GM21723 (cell line): ENCODE measurements at regions not wholly inside any gene's neighbourhood (a gene's known extent, or its start where the extent isn't known, plus 50 kb on each side); places are given as distances from the start of the nearest gene placed in this dataset.
A peak's percentile ranks its signal among the peaks of the same experiment; 100 is the strongest.

ENCODE experiments used
- ATAC-seq: cut with Tn5 transposase; IDR thresholded peaks from one replicate; pipeline ENCODE4 v1.9.1; 2021; ENCODE audit warnings: mild to moderate bottlenecking, moderate library complexity; ENCODE audit not compliant: unreplicated experiment

DNA sequence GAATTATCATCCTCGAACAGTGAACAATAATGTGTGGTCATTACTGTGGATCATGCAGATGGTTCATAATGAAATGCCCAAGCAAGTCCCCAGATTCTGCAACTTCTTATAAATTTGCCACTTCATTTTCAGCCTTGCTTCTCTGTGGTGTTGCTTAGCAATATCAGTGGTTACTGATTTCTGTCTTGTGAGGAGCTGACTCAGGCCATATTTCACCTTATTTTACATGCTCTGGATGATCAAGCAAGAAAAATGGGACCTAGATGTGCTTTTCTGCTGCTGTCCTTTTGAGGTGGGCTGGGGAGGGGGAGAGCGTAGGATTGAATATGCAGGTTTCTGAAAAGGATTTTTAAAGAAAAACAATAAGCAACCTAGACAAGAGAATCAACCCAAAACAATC, 188.3 kb downstream of the SLC24A2 start:
- no peak for ATAC-seq

DNA sequence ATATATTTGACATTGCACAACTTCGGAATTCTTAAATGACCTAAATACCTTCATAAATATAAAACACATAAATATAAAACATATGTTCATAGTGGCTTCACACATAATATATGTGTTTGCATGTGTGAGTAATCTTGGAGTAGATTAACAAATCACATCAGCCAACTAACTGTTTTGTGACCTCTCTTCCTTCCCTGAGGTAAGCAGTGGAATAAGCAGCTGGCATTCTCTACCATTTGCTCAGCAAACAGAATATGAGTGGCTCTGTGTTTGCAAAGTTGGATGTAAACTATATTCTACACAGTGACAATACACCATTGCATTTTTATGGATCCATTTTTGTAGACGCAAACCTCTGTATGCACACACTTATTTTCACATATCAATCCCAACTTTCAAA, 189.9 kb downstream of the ACER2 start:
- ATAC-seq = no peak

DNA sequence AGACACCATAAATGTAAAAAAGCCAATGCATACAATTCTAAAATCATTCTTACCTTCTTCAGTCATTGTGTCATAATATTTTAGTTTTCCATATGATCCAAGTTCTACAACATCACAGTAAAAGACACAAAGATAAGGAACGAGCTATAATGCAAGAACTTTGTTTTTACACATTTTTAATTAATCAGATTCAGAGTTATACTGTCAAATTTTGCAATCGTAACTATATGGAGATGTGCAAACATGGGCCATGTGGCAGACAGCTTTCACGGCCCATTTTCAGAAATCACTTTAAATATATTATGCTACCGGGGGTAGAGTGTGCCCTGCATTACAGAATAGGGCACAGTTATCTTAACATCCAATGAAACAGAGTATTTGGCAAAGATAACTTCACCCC, 188.4 kb downstream of the ACER2 start:
- ATAC-seq = no peak

DNA sequence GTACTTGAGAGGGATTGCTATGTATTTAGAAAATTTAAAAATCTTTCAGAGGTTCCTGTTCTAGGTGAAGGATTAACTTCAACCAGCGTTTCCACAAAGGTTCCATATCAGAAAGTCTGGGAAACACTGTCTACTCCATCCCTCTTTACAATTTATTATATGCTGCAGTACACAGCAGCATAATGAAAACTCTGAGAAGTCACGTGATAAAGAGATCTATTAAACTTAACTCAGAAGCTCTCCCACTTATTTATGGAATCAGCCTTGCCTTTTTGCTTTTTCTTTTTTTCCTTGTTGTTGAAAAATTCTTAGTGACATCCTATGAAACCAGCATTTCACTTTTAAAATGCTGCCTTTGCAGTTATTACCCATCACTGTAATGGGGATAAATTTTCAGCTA, 186.2 kb downstream of the ACER2 start:
- ATAC-seq = no peak

DNA sequence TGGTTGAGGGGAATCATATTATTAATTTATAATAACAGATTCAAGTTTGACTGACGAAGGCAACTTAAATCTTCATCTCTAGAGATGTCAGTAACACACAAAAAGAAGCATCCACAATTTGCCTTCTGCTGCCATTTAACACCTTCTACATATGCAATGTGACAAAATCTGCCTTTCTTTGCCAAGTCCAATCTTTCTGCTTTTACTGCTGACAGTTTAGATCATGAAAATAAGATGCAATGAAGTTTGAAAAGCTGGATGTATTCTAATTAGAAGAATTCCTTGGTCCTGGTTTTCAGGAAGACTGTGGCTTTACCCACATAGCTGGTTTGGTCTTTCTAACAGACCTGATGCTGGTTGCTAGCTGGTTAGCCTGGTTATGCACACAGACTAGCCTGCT, 178.9 kb downstream of the ACER2 start:
- ATAC-seq = no peak

DNA sequence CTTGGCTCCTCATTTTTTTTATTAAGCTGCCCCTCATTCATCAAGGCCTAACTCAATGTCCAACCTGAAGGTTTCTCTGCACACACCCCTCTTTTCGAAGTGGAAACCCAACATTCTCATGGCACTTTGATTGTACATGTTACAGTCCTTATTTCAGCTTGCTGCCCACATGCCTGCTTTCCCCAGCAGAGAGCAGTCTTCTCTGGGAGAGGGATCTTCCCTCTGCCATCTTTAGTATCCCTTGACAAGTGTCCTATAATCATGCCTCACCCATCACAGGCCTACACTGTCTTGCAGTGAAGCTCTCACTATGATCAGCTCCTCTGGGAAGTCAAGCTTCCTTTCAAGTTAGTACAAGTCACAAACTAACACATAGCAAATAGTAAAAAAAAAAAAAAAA, 175.1 kb downstream of the ACER2 start:
- no peak for ATAC-seq

DNA sequence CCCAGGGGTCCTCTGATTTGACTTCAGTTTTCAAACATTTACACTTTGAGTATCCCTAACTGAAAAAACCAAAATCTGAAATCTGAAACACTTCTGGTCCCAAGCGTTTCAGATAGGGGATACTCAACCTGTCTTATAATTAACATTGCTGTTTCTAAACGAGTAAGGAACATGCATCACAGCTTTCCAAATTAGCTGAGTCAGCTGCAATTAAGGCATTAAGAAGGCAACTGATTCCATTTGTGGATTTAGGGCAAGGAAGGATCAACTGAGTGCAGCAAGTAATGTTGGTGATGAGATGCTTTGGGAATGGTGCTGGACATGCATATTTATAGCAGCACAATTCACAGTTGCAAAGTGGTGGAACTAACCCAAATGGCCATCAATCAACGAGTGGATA, 168.6 kb downstream of the ACER2 start:
- no peak for ATAC-seq

DNA sequence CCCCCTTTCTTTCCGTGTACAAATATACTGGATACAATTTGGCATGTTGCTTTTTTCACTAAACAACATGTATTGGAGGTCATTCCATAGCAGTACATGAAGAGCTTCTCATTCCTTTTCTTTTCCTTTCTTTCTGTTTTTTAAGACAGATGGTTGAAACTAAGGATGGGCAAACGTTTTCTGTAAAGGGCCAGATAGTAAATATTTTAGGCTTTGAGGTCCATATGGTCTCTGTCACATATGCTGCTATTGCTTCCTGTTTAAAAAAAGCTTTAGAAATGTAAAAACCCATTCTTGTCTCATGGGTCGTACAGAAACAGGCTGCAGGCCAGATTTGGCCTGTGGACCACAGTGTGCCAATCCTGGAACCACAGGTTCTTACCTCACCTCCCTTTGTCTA, 160.1 kb downstream of the ACER2 start:
- ATAC-seq = no peak

DNA sequence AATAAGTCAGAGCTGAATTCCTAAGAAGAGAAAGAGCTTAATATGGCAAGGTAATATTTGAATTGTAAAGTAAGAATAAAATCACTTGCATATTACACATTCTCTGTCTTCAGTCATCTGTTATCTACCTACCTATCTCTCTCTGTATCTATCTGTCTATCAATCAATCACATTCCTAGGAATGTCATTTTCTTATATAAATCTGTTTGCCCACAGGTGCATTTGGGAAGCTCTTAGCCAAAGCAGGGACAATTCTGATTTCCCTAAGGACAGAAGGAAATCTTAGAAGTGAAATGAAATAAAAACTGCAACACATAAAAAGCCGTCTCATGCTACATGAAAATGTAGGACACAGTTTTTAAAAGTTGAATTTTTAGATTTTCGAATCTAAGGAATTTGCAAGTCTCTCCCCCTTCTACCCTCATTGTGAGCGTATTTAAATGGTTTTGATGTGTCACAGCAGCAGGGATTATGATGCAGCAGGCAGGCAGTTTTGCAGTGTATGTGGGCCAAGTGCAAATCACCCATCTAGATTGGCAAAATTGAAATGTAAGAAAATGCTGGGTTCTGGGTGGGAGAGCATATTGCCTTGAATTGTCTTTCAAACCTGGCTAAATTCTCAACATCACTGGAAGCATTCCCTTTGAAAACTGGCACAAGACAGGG, 155.7 kb downstream of the ACER2 start:
- ATAC-seq = no peak

DNA sequence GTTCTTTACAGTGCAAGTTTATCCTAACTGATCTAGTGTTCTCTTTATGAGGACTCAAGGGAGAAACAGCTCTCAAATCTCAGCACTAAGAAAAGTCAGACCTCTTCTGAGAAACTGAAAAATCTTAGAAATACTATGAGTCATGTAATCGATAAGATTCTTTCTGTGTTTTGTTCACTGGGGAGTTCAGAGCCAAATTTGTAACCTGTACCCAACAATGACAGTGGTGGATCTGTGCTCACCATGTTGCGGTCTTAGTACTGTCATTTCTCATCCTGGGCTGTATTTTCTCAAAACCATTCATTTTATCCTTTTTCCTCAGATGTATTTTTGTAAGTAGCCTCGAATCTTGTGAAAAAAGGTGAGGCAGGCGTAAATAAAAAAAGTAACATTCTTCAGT, 146.4 kb downstream of the ACER2 start:
- no peak for ATAC-seq

DNA sequence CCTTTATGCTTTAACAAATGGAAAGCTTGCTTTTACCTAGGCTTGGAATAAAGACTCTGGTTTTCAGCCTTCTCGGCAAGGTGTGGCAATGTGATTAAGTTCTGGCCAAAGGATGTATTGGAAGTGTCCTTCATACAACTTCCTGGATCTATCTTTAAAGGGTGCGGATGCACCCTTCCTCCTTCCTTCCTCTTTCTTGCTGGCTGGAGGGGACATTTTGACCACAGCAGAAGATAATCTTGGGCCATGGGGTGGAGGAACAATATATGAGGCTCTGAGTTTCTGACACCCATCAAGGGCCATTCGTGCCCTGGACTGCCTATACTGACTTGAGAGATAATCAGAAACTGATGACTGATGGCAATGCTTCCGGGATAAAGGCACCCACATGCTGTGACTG, 145.7 kb downstream of the ACER2 start:
- no peak for ATAC-seq

DNA sequence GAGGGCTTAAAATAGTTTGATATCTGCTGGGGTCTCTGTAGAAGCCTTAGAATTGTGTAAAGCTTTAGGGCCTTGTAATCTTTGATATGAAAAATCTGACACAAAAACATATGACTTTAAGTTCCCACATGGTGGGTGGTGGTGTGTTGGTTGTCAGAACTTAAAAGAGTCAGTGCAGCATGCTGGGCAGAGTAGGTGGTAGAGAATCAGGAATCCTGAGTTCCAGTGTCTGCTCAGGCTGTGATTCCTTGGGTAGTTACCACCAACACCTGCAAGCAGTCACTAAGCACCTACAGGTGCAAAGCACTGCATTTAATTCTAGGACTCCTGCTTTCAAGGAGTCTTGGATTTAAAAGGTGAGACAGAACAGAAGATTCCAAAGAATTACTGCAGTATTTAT, 144.6 kb downstream of the ACER2 start:
- ATAC-seq = no peak

DNA sequence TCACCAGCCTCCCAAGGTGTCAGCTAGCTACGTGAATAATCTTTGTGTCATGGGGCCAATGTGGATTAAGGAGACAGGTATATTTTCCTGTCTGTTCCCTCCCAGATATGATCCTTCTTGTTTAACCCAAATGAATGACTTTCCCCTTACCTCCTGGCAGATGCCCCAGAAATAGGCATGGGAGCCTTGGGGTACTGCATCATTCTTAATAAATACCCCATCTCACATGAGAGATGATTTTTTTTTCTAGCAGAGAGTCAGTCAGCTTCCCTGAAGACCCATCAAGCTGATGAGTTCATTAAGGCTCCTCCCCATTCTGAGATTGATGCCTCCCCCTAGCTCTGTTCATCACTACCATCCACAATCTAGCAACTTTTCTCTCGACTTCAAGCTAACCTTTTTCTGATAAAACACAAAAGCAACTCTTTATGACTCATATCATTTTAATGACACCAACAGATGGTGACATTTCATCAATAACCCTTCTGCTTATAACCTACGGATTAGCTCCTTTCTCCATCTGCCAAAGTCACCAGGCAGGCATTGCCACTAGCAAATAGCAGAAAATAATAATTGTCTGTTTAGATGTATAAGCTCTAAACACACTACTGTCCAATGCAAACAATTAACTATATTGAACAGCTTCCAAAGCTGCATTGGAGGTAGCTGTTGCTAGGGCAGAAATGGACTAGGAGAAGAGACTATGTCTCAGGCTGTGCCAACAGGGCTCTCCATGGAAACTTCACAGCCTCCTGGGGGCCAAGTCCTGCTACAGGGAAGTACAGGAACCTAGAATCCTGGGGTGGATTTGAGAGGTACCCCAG, 143.7 kb downstream of the ACER2 start:
- no peak for ATAC-seq

DNA sequence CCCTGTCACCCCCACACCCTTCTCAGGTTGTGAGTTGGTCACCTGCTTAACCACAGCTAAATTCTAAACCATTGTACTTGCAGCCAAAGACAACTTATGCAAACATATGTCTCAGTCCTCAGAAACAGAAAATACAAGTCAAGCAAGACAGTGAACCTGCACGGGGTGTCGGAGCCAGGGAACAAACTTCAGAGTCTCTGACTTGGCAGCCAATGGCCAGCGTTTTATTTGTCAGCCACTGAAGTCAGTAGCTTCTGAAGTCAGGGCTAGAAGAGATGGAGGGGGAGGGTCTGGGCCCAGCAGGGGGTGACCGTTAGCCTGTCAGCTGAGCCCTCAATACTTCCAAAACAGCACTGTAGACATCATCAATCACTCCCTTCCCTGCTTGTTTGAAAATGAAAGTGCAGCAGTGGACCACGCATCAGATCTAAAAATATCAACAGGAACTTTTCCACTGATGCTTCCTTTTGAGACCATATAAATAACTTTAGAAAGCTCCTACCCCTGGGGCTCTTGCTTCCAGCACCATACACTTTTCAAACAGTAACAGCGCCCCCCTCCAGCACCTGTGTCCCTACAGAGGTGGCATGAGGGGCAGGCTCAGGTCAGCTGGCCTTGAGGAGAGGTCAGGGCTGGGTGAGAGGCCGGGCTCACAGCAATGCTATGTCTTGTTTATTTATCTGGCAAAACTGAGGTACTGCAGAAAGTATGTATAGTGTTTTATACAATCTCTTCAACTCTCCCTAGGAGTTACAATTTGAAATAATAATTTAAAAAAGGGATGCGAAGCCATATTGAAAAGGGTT, 142.5 kb downstream of the ACER2 start:
- ATAC-seq = peak; percentile 75

DNA sequence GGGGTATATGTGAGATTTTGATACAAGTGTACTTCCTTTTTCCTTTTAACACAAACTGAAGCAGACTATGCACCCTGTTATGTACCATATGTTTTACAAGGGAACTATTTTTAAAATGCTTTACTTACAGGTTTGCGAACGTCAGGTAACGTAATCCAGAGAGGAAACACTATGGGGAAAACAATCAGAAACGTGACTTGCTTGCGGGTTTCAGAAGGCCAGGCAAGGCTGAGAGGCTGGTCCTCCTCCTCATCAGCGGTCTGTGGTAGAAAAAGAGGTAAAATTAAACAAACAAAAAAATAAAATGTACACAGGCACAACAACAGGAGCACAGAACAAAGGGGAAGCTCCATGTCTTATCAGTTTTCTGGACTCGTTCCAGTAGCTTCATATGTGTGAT, 141.2 kb downstream of the ACER2 start:
- ATAC-seq = no peak

DNA sequence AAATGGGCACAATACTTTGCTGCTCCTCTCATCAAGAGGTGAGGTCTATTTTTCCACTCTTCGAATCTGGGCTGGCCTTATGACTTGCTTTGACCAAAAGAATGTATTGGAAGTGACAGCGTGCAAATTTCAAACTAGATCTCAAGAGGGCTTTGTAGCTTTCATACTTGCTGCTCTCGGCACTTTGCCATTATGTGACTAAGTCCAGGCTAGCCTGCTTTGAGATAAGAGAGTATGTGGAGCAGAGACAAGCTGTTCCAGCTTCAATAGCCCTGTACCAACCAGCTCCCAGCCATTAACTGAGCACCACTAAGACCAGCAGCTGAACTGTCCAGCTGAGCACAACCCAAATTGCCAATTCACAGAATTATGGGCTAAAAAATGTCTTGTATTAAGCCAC, 124.6 kb downstream of the ACER2 start:
- no peak for ATAC-seq

DNA sequence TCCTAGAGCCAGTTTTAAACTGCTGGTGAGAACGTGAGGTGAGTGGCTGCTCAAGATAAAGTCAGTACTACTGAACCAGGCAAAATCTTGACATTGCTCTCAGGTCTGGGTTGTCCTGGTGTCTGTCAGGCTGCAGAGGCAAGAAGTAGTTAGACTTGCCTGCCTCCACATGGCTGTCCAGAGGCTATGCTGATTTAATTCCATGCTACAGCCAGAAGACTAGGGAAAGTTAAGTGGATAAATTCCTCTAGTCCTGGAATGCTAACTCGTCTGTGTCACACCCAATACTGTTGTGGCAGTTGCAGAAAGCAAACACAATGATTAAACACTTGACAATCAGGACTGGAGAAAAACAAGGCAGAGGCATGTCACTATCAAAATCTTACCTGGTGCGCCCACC, 118.9 kb downstream of the ACER2 start:
- no peak for ATAC-seq

DNA sequence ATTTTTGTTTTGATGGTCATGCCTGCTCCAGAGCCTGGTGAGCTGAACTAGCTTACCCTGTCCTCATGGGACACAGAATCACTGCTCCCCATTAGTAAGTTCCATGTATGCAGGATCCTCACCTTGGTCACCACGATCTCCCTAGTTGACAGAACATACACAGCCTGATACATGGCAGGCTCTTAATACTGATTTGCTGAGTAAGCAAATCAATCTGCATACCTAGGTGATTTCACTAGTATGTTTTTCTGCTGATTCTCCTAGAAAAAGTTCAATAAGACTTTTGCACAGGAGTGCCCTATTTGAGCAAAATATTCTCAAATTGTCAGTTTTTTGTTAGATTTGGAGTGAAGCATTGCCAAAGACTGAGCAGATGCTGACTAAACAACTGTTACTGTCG, 113.7 kb downstream of the ACER2 start:
- no peak for ATAC-seq

DNA sequence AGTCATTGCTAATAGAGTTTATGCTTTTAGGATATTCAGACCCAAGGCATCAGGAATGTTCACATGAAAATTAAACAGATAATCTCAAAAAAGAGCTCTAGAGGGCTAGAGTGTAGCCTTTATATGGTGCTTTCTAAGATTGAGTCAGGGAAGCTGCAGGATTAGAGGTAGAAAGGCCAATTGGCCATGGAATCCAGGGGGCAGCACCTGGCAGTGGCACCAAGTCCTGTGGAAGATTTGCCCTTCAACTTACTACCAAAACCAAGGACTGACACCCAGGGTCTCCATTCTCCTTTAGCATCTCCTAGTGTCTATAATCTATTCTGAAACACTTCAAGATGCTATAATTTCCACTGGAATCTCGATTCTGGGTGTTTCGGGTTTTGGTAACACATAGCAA, 112.4 kb downstream of the ACER2 start:
- no peak for ATAC-seq

DNA sequence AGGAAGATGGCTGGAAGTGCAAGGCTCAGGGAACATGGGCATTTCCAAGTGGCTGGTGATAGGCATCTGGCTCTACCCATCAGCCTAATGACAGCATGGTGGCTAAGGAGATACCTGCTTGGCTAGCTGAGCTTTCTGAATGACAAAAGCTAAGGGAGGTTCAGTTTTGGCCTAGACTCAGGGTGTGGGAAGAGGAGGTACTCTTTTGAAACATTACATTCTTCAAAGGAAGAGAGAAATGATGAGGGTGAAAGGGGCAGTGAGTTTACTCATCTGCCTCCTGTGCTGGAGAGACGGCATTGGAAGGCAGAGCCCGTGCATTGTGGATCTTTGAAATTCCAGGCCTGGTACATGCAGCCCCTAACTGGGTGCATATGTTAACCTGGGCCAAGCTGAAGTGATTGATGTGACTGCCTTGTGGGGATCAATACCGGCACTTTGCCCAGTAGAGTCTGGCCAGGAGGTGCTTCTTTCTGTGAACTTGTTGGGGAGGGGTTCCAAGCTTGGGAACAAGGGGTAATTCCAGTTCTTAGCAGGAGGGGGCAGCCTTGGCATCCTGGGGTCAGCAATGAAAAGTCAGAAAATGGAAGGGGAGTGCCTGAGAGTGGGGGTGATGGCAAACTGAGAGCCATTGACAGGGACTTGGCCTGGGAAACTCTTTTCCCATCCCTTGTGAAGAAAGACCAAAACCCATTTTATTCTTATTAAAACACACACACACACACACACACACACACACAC, 108.6 kb downstream of the ACER2 start:
- no peak for ATAC-seq

DNA sequence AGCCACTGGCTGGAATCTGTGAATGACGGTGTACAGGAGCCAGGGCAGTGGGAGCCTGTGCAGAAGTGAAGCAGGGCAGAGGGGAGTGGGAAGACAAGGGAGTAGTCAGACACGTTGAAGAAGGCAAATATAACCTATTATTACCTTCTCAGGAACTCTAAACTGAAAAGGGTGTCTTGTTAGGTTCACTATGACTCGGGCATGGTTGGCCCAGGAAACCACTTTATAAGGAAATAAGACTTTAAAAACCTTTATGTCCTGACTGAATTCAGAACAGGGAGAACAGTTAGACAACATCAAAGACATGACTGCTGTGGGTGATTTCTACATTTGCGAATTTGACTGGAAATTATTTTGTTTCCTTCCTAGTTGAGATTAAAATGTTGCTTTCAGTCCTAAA, 107.5 kb downstream of the ACER2 start:
- no peak for ATAC-seq
